Naive B cell (primary cell): ENCODE measurements at regions not wholly inside any gene's neighbourhood (a gene's known extent, or its start where the extent isn't known, plus 50 kb on each side); places are given as distances from the start of the nearest gene placed in this dataset.
"Not testable (repeated sequence)": the region's sequence is repeated elsewhere in the genome, so short reads cannot be mapped to it uniquely, and the experiment has no call there.

Experiments
- ATAC-seq, 2 donors: fragments of 150-1000 bp; cut with Tn5 transposase; 2 replicates each; pipeline ENCODE4 v1.10.0; 2021; ENCODE audit warnings: low read depth in 2 of 2, mild to moderate bottlenecking in 2 of 2, moderate library complexity in 2 of 2
- DNase-seq: peaks from one replicate; pipeline ENCODE4 v3.0.0; 2022
- H3K27ac Mint-ChIP-seq, 6 donors: one replicate each; pipeline ENCODE4 v1.8.0; 2020 to 2022; ENCODE audit warnings: mild to moderate bottlenecking in 6 of 6, mixed read lengths in 6 of 6, moderate library complexity in 5 of 6, inconsistent platforms in 2 of 6
- H3K27me3 Mint-ChIP-seq, 3 donors: one replicate each; pipeline ENCODE4 v1.8.0; 2021 to 2022; ENCODE audit warnings: mixed read lengths in 3 of 3, mild to moderate bottlenecking in 1 of 3
- H3K36me3 Mint-ChIP-seq, 2 donors: one replicate each; pipeline ENCODE4 v1.8.0; 2020 to 2022; ENCODE audit warnings: mixed read lengths in 2 of 2, inconsistent platforms in 1 of 2, mild to moderate bottlenecking in 1 of 2
- H3K4me1 Mint-ChIP-seq, 3 donors: one replicate each; pipeline ENCODE4 v1.8.0; 2020 to 2022; ENCODE audit warnings: mixed read lengths in 3 of 3, inconsistent platforms in 1 of 3, mild to moderate bottlenecking in 1 of 3, moderate library complexity in 1 of 3
- H3K4me3 Mint-ChIP-seq, 8 donors: one replicate each; pipeline ENCODE4 v1.8.0; 2020 to 2022; ENCODE audit warnings: mild to moderate bottlenecking in 8 of 8, mixed read lengths in 8 of 8, moderate library complexity in 8 of 8, inconsistent platforms in 2 of 8
- H3K9me3 Mint-ChIP-seq, 7 donors: one replicate each; pipeline ENCODE4 v1.8.0; 2020 to 2022; ENCODE audit warnings: mixed read lengths in 7 of 7, mild to moderate bottlenecking in 5 of 7, inconsistent platforms in 2 of 7, moderate library complexity in 1 of 7

DNA sequence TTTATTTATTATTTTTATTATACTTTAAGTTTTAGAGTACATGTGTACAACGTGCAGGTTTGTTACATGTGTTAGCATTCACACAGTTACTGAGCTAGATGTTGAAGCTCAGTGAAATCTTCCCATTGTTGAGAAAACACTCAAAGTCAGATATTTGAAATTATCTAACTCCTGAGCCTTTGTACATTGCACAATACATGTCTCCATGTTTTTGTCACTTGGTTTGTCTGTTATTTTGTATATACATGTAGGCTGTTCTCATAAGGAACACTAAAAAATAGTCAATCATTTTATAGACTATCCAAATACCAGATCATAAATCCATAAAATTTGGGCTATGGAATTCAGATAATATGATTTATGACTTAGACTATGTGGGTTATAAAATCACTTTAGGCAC, 1126.5 kb downstream of the NSUN3 start:
- DNase-seq = no peak
- Mint-ChIP-seq H3K27ac (peak overlapping the region in 1 of 6 donors; percentile 8), H3K36me3 (no peaks in the 10 kb centered on the region), H3K4me1 (no peaks in the 10 kb centered on the region), H3K9me3 (peaks cover 0 to 5% (median 2%) of the 10 kb centered on the region in 7 donors), H3K4me3 (no peak overlapping the region), H3K27me3 (no peaks in the 10 kb centered on the region)
- no peak for ATAC-seq

DNA sequence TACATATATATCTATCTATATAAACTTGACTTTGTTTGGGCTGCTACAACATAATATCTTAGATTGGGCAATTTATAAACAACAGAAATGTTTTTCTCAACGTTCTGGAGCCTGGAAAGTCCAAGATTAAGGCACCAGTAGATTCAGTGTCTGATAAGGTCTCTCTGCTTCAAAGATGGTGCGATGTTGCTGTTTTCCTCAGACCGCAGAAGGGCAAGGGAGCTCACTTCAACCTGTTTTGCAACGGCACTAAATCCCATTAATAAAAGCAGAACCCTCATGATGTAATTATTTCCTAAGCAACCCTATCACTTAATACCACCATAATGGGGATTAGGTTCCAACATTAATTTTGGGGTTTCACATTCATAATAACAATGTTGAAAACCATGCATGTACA, 1134.8 kb downstream of the NSUN3 start:
- Mint-ChIP-seq H3K4me1 (no peaks in the 10 kb centered on the region), H3K27ac (no peak overlapping the region), H3K36me3 (no peaks in the 10 kb centered on the region), H3K27me3 (no peaks in the 10 kb centered on the region), H3K4me3 (no peak overlapping the region), H3K9me3 (peaks cover 0 to 15% (median 7%) of the 10 kb centered on the region in 7 donors)
- no peak for DNase-seq
- ATAC-seq = no peak

GRCh38 chr3:95200384-95200783, 1137.5 kb downstream of the NSUN3 start:
- H3K4me3 Mint-ChIP-seq = no peak overlapping the region
- no peak for ATAC-seq
- no peaks in the 10 kb centered on the region for H3K27me3 Mint-ChIP-seq
- DNase-seq = no peak
- peaks cover 3 to 29% (median 19%) of the 10 kb centered on the region in 7 donors for H3K9me3 Mint-ChIP-seq
- H3K27ac Mint-ChIP-seq = no peak overlapping the region
- no peaks in the 10 kb centered on the region for H3K36me3 Mint-ChIP-seq
- no peaks in the 10 kb centered on the region for H3K4me1 Mint-ChIP-seq

GRCh38 chr3:95210878-95211277, 1148.0 kb downstream of the NSUN3 start:
- DNase-seq (no peak), ATAC-seq (no peak)
- Mint-ChIP-seq H3K36me3 (no peaks in the 10 kb centered on the region), H3K4me3 (no peak overlapping the region), H3K27ac (no peak overlapping the region), H3K27me3 (no peaks in the 10 kb centered on the region), H3K9me3 (peaks cover 0 to 9% (median 5%) of the 10 kb centered on the region in 7 donors), H3K4me1 (no peaks in the 10 kb centered on the region)

- H3K36me3 Mint-ChIP-seq = no peaks in the 10 kb centered on the region
- H3K4me1 Mint-ChIP-seq = no peaks in the 10 kb centered on the region
- ATAC-seq (no peak), DNase-seq (no peak)
- no peak overlapping the region for H3K4me3 Mint-ChIP-seq
- no peak overlapping the region for H3K27ac Mint-ChIP-seq
- H3K27me3 Mint-ChIP-seq = no peaks in the 10 kb centered on the region
- peaks cover 2 to 14% (median 5%) of the 10 kb centered on the region in 7 donors for H3K9me3 Mint-ChIP-seq
Observed at GRCh38 chr3:95212117-95212516, 1149.3 kb downstream of the NSUN3 start.

GRCh38 chr3:95215437-95215957, 1152.6 kb downstream of the NSUN3 start:
- DNase-seq = no peak
- Mint-ChIP-seq H3K4me3 (no peak overlapping the region), H3K9me3 (peaks cover 0 to 24% (median 5%) of the 10 kb centered on the region in 7 donors), H3K27me3 (no peaks in the 10 kb centered on the region), H3K4me1 (no peaks in the 10 kb centered on the region), H3K36me3 (no peaks in the 10 kb centered on the region), H3K27ac (no peak overlapping the region)
- ATAC-seq = no peak

GRCh38 chr3:95217661-95218060, 1154.8 kb downstream of the NSUN3 start:
- H3K27ac Mint-ChIP-seq = no peak overlapping the region
- no peaks in the 10 kb centered on the region for H3K27me3 Mint-ChIP-seq
- ATAC-seq = no peak
- peaks cover 0 to 24% (median 5%) of the 10 kb centered on the region in 7 donors for H3K9me3 Mint-ChIP-seq
- no peak overlapping the region for H3K4me3 Mint-ChIP-seq
- H3K36me3 Mint-ChIP-seq = no peaks in the 10 kb centered on the region
- no peaks in the 10 kb centered on the region for H3K4me1 Mint-ChIP-seq
- no peak for DNase-seq

DNA sequence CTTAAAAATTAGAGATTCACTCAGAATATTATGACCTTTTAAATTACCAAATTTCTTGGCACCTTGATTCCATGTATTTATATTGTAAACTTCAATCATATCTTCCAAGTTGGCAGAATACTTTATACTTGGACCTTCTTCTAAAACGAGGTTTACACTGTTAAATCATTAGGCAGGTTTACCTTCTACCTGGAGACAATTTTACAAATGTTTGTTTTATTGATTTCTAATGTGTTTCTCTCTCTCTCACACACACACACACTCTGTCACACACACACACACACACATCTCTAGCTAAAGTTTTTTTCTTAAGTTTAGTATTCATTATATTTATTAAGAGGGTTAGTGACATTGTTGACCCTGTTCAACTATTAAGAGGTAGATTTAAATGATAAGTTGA, 1155.6 kb downstream of the NSUN3 start:
- H3K27me3 Mint-ChIP-seq = no peaks in the 10 kb centered on the region
- H3K9me3 Mint-ChIP-seq = peaks cover 2 to 21% (median 6%) of the 10 kb centered on the region in 7 donors
- H3K4me3 Mint-ChIP-seq = no peak overlapping the region
- ATAC-seq (no peak), DNase-seq (no peak)
- no peak overlapping the region for H3K27ac Mint-ChIP-seq
- H3K36me3 Mint-ChIP-seq = no peaks in the 10 kb centered on the region
- H3K4me1 Mint-ChIP-seq = no peaks in the 10 kb centered on the region

GRCh38 chr3:95226437-95226836, 1163.6 kb downstream of the NSUN3 start:
- no peak for ATAC-seq
- Mint-ChIP-seq H3K4me1 (no peaks in the 10 kb centered on the region), H3K27me3 (no peaks in the 10 kb centered on the region), H3K36me3 (no peaks in the 10 kb centered on the region), H3K4me3 (no peak overlapping the region), H3K9me3 (peaks cover 3 to 13% (median 7%) of the 10 kb centered on the region in 7 donors), H3K27ac (no peak overlapping the region)
- no peak for DNase-seq

GRCh38 chr3:95227092-95227491, 1164.2 kb downstream of the NSUN3 start:
- H3K27me3 Mint-ChIP-seq = no peaks in the 10 kb centered on the region
- no peak overlapping the region for H3K4me3 Mint-ChIP-seq
- ATAC-seq = no peak
- H3K36me3 Mint-ChIP-seq = no peaks in the 10 kb centered on the region
- H3K27ac Mint-ChIP-seq = no peak overlapping the region
- no peaks in the 10 kb centered on the region for H3K4me1 Mint-ChIP-seq
- H3K9me3 Mint-ChIP-seq = peaks cover 3 to 13% (median 7%) of the 10 kb centered on the region in 7 donors
- no peak for DNase-seq

- H3K36me3 Mint-ChIP-seq = no peaks in the 10 kb centered on the region
- DNase-seq (no peak), ATAC-seq (no peak)
- H3K4me3 Mint-ChIP-seq = no peak overlapping the region
- no peaks in the 10 kb centered on the region for H3K4me1 Mint-ChIP-seq
- peaks cover 4 to 13% (median 7%) of the 10 kb centered on the region in 7 donors for H3K9me3 Mint-ChIP-seq
- no peaks in the 10 kb centered on the region for H3K27me3 Mint-ChIP-seq
- no peak overlapping the region for H3K27ac Mint-ChIP-seq
Observed at GRCh38 chr3:95228416-95228815, 1165.6 kb downstream of the NSUN3 start.

GRCh38 chr3:95235916-95236315, 1173.1 kb downstream of the NSUN3 start:
- no peaks in the 10 kb centered on the region for H3K36me3 Mint-ChIP-seq
- H3K9me3 Mint-ChIP-seq = peaks cover 0 to 10% (median 2%) of the 10 kb centered on the region in 7 donors
- DNase-seq (no peak), ATAC-seq (no peak)
- H3K27ac Mint-ChIP-seq = no peak overlapping the region
- H3K4me3 Mint-ChIP-seq = no peak overlapping the region
- H3K4me1 Mint-ChIP-seq = no peaks in the 10 kb centered on the region
- no peaks in the 10 kb centered on the region for H3K27me3 Mint-ChIP-seq

DNA sequence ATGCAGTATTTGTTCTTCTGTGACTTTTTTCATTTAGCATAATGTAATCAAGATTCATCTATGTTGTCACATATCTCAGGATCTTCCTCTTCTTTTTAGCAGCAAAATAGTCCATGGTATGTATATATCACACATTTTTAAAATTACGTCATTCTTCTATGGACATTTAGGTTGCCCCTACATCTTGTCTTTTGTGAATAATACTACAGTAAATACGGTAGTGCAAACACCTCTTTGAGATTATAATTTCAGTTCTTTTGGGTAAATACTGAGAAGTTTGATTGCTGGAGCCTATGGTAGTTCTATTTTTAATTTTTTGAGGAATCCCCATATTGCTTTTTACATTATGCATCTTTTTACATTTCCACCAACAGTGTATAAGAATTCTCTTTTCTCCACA, 1174.9 kb downstream of the NSUN3 start:
- Mint-ChIP-seq H3K27me3 (no peaks in the 10 kb centered on the region), H3K4me3 (no peak overlapping the region), H3K27ac (no peak overlapping the region), H3K36me3 (no peaks in the 10 kb centered on the region), H3K4me1 (no peaks in the 10 kb centered on the region), H3K9me3 (peaks cover 0 to 10% (median 3%) of the 10 kb centered on the region in 7 donors)
- ATAC-seq = no peak
- no peak for DNase-seq

- ATAC-seq (no peak), DNase-seq (no peak)
- no peak overlapping the region for H3K27ac Mint-ChIP-seq
- no peaks in the 10 kb centered on the region for H3K36me3 Mint-ChIP-seq
- no peaks in the 10 kb centered on the region for H3K27me3 Mint-ChIP-seq
- peaks cover 0 to 10% (median 3%) of the 10 kb centered on the region in 7 donors for H3K9me3 Mint-ChIP-seq
- no peaks in the 10 kb centered on the region for H3K4me1 Mint-ChIP-seq
- H3K4me3 Mint-ChIP-seq = peak overlapping the region in 1 of 8 donors; percentile 5
Observed at GRCh38 chr3:95240395-95240794, 1177.5 kb downstream of the NSUN3 start.

GRCh38 chr3:95241256-95241655, 1178.4 kb downstream of the NSUN3 start:
- H3K36me3 Mint-ChIP-seq, H3K4me1 Mint-ChIP-seq, DNase-seq, H3K27me3 Mint-ChIP-seq, H3K9me3 Mint-ChIP-seq, ATAC-seq, H3K27ac Mint-ChIP-seq, H3K4me3 Mint-ChIP-seq: not testable (repeated sequence)
